CD14-positive monocyte (primary cell): ENCODE measurements at regions not wholly inside any gene's neighbourhood (a gene's known extent, or its start where the extent isn't known, plus 50 kb on each side); places are given as distances from the start of the nearest gene placed in this dataset.

Experiments used
- DNase-seq, 3 donors: peaks; one replicate each; pipeline ENCODE4 v3.0.0-alpha.2; 2011 to 2022
- H2AFZ ChIP-seq: 2 replicates; pipeline ENCODE4 v1.6.0; 2012; ENCODE audit warnings: mild to moderate bottlenecking, low read depth, low read length, inconsistent platforms; ENCODE audit not compliant: insufficient read depth, poor library complexity, severe bottlenecking
- H3K27ac ChIP-seq, 2 donors: 1 replicate in 1 of 2; 2 replicates in 1 of 2; pipeline ENCODE4 v1.5.1; 2012 to 2013; ENCODE audit warnings: low read length in 2 of 2, control low read depth in 1 of 2, inconsistent platforms in 1 of 2, low read depth in 1 of 2, mild to moderate bottlenecking in 1 of 2
- H3K27me3 ChIP-seq, 2 donors: one replicate each; pipeline versions ENCODE4 v1.6.0 to v1.6.1; 2011 to 2013; ENCODE audit warnings: low read length in 2 of 2; ENCODE audit not compliant: control insufficient read depth in 2 of 2, insufficient read depth in 2 of 2
- H3K36me3 ChIP-seq, 2 donors: replicated peaks in 1 of 2; 1 replicate in 1 of 2; 2 replicates in 1 of 2; pipeline versions ENCODE4 v1.5.1 to v1.6.1; 2012 to 2013; ENCODE audit warnings: low read length in 2 of 2, control low read depth in 1 of 2, inconsistent platforms in 1 of 2, mild to moderate bottlenecking in 1 of 2; ENCODE audit not compliant: insufficient read depth in 2 of 2, control insufficient read depth in 1 of 2
- H3K4me1 ChIP-seq, 2 donors: 1 replicate in 1 of 2; 2 replicates in 1 of 2; pipeline versions ENCODE4 v1.5.1 to v1.6.1; 2012 to 2013; ENCODE audit warnings: low read length in 2 of 2, control low read depth in 1 of 2, inconsistent platforms in 1 of 2, mild to moderate bottlenecking in 1 of 2, moderate library complexity in 1 of 2; ENCODE audit not compliant: insufficient read depth in 2 of 2, control insufficient read depth in 1 of 2
- H3K4me2 ChIP-seq: replicated peaks from 2 replicates; pipeline ENCODE3; 2012; ENCODE audit warnings: low read length, moderate library complexity, mild to moderate bottlenecking; ENCODE audit not compliant: poor library complexity, severe bottlenecking; ENCODE audit errors: extremely low read depth
- H3K4me3 ChIP-seq, 3 experiments: fragments of 200-600 bp in 1 of 3; sonication (generic) in 1 of 3; replicated peaks in 1 of 3; 1 replicate in 2 of 3; 2 replicates in 1 of 3; pipeline ENCODE4 v1.5.1; 2011 to 2013; ENCODE audit warnings: low read length in 3 of 3, mild to moderate bottlenecking in 3 of 3, control low read depth in 2 of 3, low read depth in 2 of 3, inconsistent platforms in 1 of 3, moderate library complexity in 1 of 3
- H3K79me2 ChIP-seq: 2 replicates; pipeline ENCODE4 v1.6.0; 2012; ENCODE audit warnings: mild to moderate bottlenecking, control low read depth, inconsistent platforms, low read length, moderate library complexity; ENCODE audit not compliant: insufficient read depth
- H3K9ac ChIP-seq: 2 replicates; pipeline ENCODE4 v1.6.0; 2017; ENCODE audit warnings: low read length, mild to moderate bottlenecking; ENCODE audit not compliant: insufficient read depth, poor library complexity, severe bottlenecking
- H3K9me3 ChIP-seq, 2 donors: replicated peaks in 1 of 2; 1 replicate in 1 of 2; 2 replicates in 1 of 2; pipeline versions ENCODE4 v1.5.1 to v1.6.1; 2012 to 2013; ENCODE audit warnings: low read length in 2 of 2, control low read depth in 1 of 2; ENCODE audit not compliant: control insufficient read depth in 1 of 2, insufficient read depth in 1 of 2
- H4K20me1 ChIP-seq: 2 replicates; pipeline ENCODE4 v1.6.0; 2012; ENCODE audit warnings: mild to moderate bottlenecking, low read length, control low read depth, moderate library complexity; ENCODE audit not compliant: insufficient read depth
- H3K27ac Mint-ChIP-seq, 7 donors: one replicate each; pipeline ENCODE4 v1.8.0; 2020; ENCODE audit warnings: mild to moderate bottlenecking in 7 of 7, mixed read lengths in 7 of 7, moderate library complexity in 6 of 7, inconsistent platforms in 2 of 7
- H3K27me3 Mint-ChIP-seq, 3 donors: one replicate each; pipeline ENCODE4 v1.8.0; 2021 to 2022; ENCODE audit warnings: low read depth in 3 of 3, mild to moderate bottlenecking in 3 of 3, mixed read lengths in 3 of 3, moderate library complexity in 3 of 3, inconsistent platforms in 1 of 3
- H3K36me3 Mint-ChIP-seq, 2 donors: one replicate each; pipeline ENCODE4 v1.8.0; 2020; ENCODE audit warnings: mixed read lengths in 2 of 2, inconsistent platforms in 1 of 2, mild to moderate bottlenecking in 1 of 2
- H3K4me1 Mint-ChIP-seq: one replicate; pipeline ENCODE4 v1.8.0; 2020; ENCODE audit warnings: mild to moderate bottlenecking, mixed read lengths
- H3K4me3 Mint-ChIP-seq, 2 donors: one replicate each; pipeline ENCODE4 v1.8.0; 2020; ENCODE audit warnings: mild to moderate bottlenecking in 2 of 2, mixed read lengths in 2 of 2, moderate library complexity in 1 of 2
- H3K9me3 Mint-ChIP-seq, 7 donors: one replicate each; pipeline ENCODE4 v1.8.0; 2020 to 2022; ENCODE audit warnings: mixed read lengths in 7 of 7, mild to moderate bottlenecking in 6 of 7, moderate library complexity in 6 of 7, inconsistent platforms in 2 of 7
- whole genome bisulfite sequencing: methylation state at CpG from one replicate; pipeline ENCODE4 v1.1.5; 2013; ENCODE audit warnings: missing lambda C conversion rate; ENCODE audit not compliant: insufficient coverage; 5-methylcytosine and 5-hydroxymethylcytosine counted together
- intact Hi-C, 2 donors: fragments of 100-400 bp; cut with micrococcal nuclease; formaldehyde crosslinking; loops; one replicate each; pipeline versions ENCODE4 v1.15.0 to v1.15.1; 2023
- TF ChIP-seq, protein P1 (sequence below): fragments of 200-600 bp; IDR thresholded peaks from one replicate; pipeline ENCODE4 v1.8.0; 2022; ENCODE audit warnings: antibody characterized with exemption, mild to moderate bottlenecking

DNA sequence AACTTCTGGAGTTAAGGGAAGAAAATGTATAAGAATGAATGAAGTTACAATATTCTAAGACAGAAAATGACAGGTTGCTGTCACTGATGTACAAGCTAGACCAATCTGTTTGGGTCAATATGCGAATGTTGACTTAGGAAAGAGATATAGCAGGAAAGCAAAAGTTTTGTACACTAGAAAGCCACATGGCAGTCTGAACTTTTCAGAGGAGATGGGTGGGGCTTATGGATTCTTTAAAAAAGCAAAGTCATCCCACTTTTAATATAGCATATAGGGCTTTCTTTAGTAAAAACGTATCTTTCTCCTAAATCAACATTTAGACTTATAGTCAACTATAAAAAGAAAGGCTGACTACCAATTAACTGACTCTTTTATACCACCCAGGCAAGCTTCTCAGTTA lies 381.2 kb downstream of the PTPRC start:
- H3K9me3 ChIP-seq: no peaks in the 10 kb centered on the region
- no peak overlapping the region for H2AFZ ChIP-seq
- no peaks in the 10 kb centered on the region for H4K20me1 ChIP-seq
- no peak overlapping the region for H3K27ac Mint-ChIP-seq
- H3K4me3 ChIP-seq: no peak overlapping the region
- no peaks in the 10 kb centered on the region for H3K27me3 ChIP-seq
- intact Hi-C loops: no loop called here
- H3K27me3 Mint-ChIP-seq: peaks cover 0 to under 1% (median 0%) of the 10 kb centered on the region in 3 donors
- H3K4me1 Mint-ChIP-seq: peaks cover 3% of the 10 kb centered on the region
- H3K36me3 ChIP-seq: no peaks in the 10 kb centered on the region
- DNase-seq: no peak
- H3K27ac ChIP-seq: no peak overlapping the region
- no peaks in the 10 kb centered on the region for H3K79me2 ChIP-seq
- no peaks in the 10 kb centered on the region for H3K4me1 ChIP-seq
- H3K4me3 Mint-ChIP-seq: no peak overlapping the region
- no CpG with 5 or more reads among the region's 2 CpGs for WGBS
- no peaks in the 10 kb centered on the region for H3K36me3 Mint-ChIP-seq
- H3K9ac ChIP-seq: no peak overlapping the region
- TF ChIP-seq, protein P1, sequence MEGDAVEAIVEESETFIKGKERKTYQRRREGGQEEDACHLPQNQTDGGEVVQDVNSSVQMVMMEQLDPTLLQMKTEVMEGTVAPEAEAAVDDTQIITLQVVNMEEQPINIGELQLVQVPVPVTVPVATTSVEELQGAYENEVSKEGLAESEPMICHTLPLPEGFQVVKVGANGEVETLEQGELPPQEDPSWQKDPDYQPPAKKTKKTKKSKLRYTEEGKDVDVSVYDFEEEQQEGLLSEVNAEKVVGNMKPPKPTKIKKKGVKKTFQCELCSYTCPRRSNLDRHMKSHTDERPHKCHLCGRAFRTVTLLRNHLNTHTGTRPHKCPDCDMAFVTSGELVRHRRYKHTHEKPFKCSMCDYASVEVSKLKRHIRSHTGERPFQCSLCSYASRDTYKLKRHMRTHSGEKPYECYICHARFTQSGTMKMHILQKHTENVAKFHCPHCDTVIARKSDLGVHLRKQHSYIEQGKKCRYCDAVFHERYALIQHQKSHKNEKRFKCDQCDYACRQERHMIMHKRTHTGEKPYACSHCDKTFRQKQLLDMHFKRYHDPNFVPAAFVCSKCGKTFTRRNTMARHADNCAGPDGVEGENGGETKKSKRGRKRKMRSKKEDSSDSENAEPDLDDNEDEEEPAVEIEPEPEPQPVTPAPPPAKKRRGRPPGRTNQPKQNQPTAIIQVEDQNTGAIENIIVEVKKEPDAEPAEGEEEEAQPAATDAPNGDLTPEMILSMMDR: no peak
- peaks cover 0 to 2% (median 0%) of the 10 kb centered on the region in 7 donors for H3K9me3 Mint-ChIP-seq
- no peak overlapping the region for H3K4me2 ChIP-seq

DNA sequence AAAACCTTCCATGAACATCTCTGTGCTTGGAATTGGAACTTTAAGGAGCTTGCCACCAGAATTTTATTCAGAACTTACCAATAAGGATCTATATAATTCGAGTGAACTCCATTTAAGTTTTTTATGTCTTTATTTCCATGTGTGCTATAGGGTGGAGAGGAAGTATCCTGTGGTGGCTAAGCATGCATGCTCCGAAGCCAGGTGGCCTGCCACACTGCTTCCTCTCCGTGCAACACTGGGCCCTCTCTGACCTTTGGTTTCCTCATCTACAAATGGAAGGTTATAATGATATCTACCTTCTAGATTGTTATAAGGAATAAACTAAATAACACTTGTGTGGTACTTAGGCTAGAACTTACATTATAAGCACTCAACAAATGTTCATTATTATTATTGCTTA lies 382.1 kb downstream of the PTPRC start:
- H2AFZ ChIP-seq: no peak overlapping the region
- WGBS: no CpG with 5 or more reads among the region's 3 CpGs
- Mint-ChIP-seq H3K36me3 (no peaks in the 10 kb centered on the region), H3K27ac (no peak overlapping the region), H3K4me3 (no peak overlapping the region), H3K9me3 (peaks cover 0 to 2% (median 0%) of the 10 kb centered on the region in 7 donors), H3K4me1 (peaks cover 3% of the 10 kb centered on the region), H3K27me3 (no peaks in the 10 kb centered on the region)
- TF ChIP-seq, protein P1: no peak
- H4K20me1 ChIP-seq: no peaks in the 10 kb centered on the region
- H3K79me2 ChIP-seq: no peaks in the 10 kb centered on the region
- H3K4me2 ChIP-seq: no peak overlapping the region
- no peak overlapping the region for H3K9ac ChIP-seq
- H3K9me3 ChIP-seq: no peaks in the 10 kb centered on the region
- H3K4me1 ChIP-seq: no peaks in the 10 kb centered on the region
- H3K27me3 ChIP-seq: no peaks in the 10 kb centered on the region
- no peak for DNase-seq
- no peaks in the 10 kb centered on the region for H3K36me3 ChIP-seq
- H3K4me3 ChIP-seq: no peak overlapping the region
- no peak overlapping the region for H3K27ac ChIP-seq
- intact Hi-C loops: no loop called here
